Fibroblast of skin of abdomen (primary cell): ENCODE measurements at regions not wholly inside any gene's neighbourhood (a gene's known extent, or its start where the extent isn't known, plus 50 kb on each side); places are given as distances from the start of the nearest gene placed in this dataset.

Experiments used
- DNase-seq: peaks from one replicate; pipeline ENCODE4 v3.0.0-alpha.2; 2013

- DNase-seq = no peak
Measured at GRCh38 chr2:74066491-74067203, 81.1 kb downstream of the BOLA3 start.

DNA sequence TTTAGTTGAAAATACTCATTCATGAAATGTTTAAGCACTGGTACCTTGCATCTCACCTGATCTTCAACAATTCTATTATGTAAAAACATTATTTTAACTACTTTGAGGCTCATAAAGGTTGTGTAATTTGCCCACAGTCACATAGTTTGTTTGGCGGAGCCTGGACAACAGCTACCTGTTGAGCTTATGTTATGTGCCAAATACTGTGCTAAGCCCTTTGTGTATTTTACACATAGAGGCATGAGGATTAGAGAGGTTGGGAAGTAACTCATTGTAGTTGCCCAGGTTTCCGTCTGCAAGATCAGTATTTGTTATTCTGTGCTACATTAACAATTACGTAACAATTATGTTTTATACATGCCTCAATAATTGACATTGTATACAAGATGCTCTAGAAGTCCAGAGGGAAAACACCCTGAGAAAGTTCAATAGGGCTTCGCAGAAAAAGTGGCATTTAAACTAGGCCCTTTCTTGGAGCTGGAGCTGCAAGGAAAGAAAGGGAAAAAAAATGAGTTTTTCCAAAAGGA, 80.4 kb downstream of the BOLA3 start:
- no peak for DNase-seq

DNA sequence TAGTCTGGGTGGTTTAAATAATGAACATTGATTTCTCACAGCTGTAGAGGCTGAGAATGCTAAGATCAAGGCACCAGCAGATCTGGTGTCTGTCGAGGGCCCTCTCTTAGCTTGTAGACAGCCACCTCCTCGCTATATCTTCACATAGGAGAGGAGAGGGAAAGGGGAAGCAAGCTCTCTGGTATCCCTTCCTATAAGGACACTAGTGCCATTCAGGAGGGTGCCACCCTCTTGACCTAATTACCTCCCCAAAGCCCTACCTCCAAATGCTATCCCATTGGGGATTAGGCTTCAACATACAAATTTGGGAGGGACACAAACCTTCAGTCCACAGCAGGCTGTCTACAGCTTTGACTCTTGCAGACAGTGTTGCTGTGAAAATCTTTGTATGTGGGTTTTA, 76.7 kb downstream of the BOLA3 start:
- no peak for DNase-seq

GRCh38 chr2:74071426-74071825, 76.3 kb downstream of the BOLA3 start:
- DNase-seq = no peak

DNA sequence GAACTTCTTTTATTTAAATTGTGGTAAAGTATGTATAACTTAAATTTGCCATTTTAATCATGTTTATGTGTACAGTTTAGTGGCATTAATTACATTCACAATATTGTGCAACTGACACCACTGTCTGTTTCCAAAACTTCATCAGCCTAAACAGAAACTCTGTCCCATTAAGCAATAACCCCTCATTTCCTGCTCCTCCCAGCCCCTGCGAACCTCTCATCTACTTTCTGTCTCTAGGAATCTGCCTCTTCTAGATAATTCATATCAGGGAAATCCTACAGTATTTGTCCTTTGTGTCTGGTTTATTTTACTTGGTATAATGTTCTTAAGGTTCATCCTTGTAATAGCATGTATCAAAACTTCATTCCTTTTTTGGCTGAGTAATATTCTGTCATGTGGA, 75.1 kb downstream of the BOLA3 start:
- no peak for DNase-seq

GRCh38 chr2:74074487-74074886, 73.2 kb downstream of the BOLA3 start:
- DNase-seq = no peak

GRCh38 chr2:74076074-74076470, 71.6 kb downstream of the BOLA3 start:
- DNase-seq = no peak

- no peak for DNase-seq
Measured at GRCh38 chr2:74077636-74078035, 70.1 kb downstream of the BOLA3 start.

- DNase-seq = no peak
Measured at GRCh38 chr2:74078466-74078865, 69.2 kb downstream of the BOLA3 start.

GRCh38 chr2:74079522-74080341, 68.0 kb downstream of the BOLA3 start:
- no peak for DNase-seq

DNA sequence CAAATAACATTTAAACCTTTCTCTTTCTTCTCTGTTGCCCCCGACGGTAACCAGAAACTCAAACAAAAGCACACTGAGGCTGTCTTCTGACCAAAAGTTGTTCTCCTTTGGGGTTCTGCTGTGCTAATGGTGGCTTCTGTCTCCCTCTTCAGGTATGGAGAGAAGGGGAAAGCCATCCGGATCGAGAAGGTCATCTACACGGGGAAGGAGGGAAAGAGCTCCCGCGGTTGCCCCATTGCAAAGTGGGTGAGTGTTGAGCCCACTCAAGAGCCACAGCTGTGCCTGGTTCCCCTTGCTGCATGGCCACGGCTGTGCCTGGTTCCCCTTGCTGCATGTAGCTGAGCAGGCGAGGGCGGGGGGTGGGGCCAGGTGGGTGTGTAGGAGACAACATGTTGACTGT, 67.4 kb downstream of the BOLA3 start:
- no peak for DNase-seq

GRCh38 chr2:74081030-74081762, 66.5 kb downstream of the BOLA3 start:
- no peak for DNase-seq

DNA sequence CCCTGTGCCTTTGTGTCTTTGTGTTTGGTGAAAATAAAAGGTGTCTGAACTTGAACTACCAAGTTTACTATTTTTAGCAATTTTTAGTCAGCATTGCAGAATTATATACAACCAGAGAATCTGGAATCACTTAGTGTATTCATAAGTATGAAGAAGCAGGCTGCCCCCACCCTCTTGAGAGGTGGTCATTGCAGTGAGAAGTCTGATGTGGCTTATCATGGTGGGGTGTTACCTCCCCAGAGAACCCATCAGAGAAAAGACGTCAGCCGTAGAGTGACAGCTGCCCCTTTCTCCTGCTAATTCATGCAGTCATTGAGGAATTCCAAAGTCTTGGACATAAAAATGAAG, 66.0 kb downstream of the BOLA3 start:
- no peak for DNase-seq

DNA sequence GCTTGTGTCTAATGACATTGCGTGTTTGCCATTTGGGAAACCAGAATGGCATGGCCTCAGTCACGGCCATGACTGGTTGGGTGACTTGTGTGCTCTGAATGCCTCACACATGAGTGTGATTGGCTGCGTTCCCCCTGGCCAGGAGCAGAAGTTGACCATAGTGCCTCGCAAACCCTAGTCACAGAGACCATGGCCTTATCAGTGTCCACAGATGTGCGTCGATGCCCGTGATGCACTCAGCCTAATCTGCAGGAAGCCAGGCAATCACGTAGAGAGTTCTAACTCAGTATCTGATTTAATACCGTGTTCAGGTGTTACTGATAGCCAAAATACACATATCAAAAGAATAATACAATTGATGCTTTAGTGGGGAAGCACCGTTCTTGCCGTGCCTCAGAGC, 64.0 kb downstream of the BOLA3 start:
- no peak for DNase-seq
